Smooth muscle cell (in vitro differentiated cells): ENCODE measurements at regions not wholly inside any gene's neighbourhood (a gene's known extent, or its start where the extent isn't known, plus 50 kb on each side); places are given as distances from the start of the nearest gene placed in this dataset.

ENCODE experiments used
- DNase-seq: peaks from one replicate; lab custom pipeline; 2025; ENCODE audit not compliant: unreplicated experiment; lab: John Stamatoyannopoulos, UW
- H2AFZ ChIP-seq: fragments of 200-600 bp; sonication (generic); 2 replicates; pipeline ENCODE4 v1.6.0; 2016; ENCODE audit warnings: antibody characterized with exemption, low read depth, mild to moderate bottlenecking
- H3F3A ChIP-seq: fragments of 200-600 bp; sonication (generic); 2 replicates; pipeline ENCODE4 v1.6.0; 2017; ENCODE audit warnings: antibody characterized with exemption, low read depth
- H3K27ac ChIP-seq: fragments of 200-600 bp; sonication (generic); 2 replicates; pipeline ENCODE4 v1.5.1; 2016; ENCODE audit warnings: low read depth, mild to moderate bottlenecking
- H3K27me3 ChIP-seq: fragments of 200-600 bp; sonication (generic); 2 replicates; pipeline ENCODE4 v1.6.1; 2016; ENCODE audit warnings: low read depth, mild to moderate bottlenecking
- H3K36me3 ChIP-seq: fragments of 200-600 bp; sonication (generic); 2 replicates; pipeline ENCODE4 v1.5.1; 2016; ENCODE audit warnings: low read depth
- H3K4me1 ChIP-seq: fragments of 200-600 bp; sonication (generic); 2 replicates; pipeline ENCODE4 v1.5.1; 2016; ENCODE audit warnings: low read depth
- H3K4me2 ChIP-seq: fragments of 200-600 bp; sonication (generic); 2 replicates; pipeline ENCODE4 v1.6.0; 2016; ENCODE audit warnings: mild to moderate bottlenecking
- H3K4me3 ChIP-seq: fragments of 200-600 bp; sonication (generic); 2 replicates; pipeline ENCODE4 v1.5.1; 2016; ENCODE audit warnings: mild to moderate bottlenecking
- H3K79me2 ChIP-seq: fragments of 200-600 bp; sonication (generic); 2 replicates; pipeline ENCODE4 v1.6.0; 2016; ENCODE audit warnings: low read depth, mild to moderate bottlenecking
- H3K9ac ChIP-seq: fragments of 200-600 bp; sonication (generic); 2 replicates; pipeline ENCODE4 v1.6.0; 2016; ENCODE audit warnings: low read depth
- H3K9me3 ChIP-seq: fragments of 200-600 bp; sonication (generic); replicated peaks from 2 replicates; pipeline ENCODE4 v1.5.1; 2016; ENCODE audit warnings: low read depth
- H4K20me1 ChIP-seq: fragments of 200-600 bp; sonication (generic); 2 replicates; pipeline ENCODE4 v1.6.0; 2016; ENCODE audit warnings: low read depth
- WGBS: methylation state at CpG from one replicate; pipeline ENCODE4 v1.1.7; 2016; ENCODE audit warnings: low lambda C conversion rate; 5-methylcytosine and 5-hydroxymethylcytosine counted together
- TF ChIP-seq, protein P1 (sequence below): fragments of 200-600 bp; sonication (generic); IDR thresholded peaks from 2 replicates; pipeline ENCODE4 v1.5.1; 2017; ENCODE audit warnings: borderline replicate concordance, mild to moderate bottlenecking, antibody characterized with exemption; ENCODE audit not compliant: insufficient read depth, poor library complexity, severe bottlenecking

GRCh38 chr10:22478555-22479334, 133.4 kb downstream of the SPAG6 start:
- no peak overlapping the region for H3K27ac ChIP-seq
- no peaks in the 10 kb centered on the region for H3K79me2 ChIP-seq
- H3K4me2 ChIP-seq: no peak overlapping the region
- DNase-seq: no peak
- no peaks in the 10 kb centered on the region for H3K9me3 ChIP-seq
- no peaks in the 10 kb centered on the region for H4K20me1 ChIP-seq
- peaks cover 51% of the 10 kb centered on the region for H3K27me3 ChIP-seq
- peaks cover 26% of the 10 kb centered on the region for H3K4me1 ChIP-seq
- no peak overlapping the region for H3K9ac ChIP-seq
- H2AFZ ChIP-seq: no peak overlapping the region
- no peaks in the 10 kb centered on the region for H3F3A ChIP-seq
- no peaks in the 10 kb centered on the region for H3K36me3 ChIP-seq
- 73% methylated on average over 8 of the region's 8 CpGs for WGBS
- TF ChIP-seq, protein P1, sequence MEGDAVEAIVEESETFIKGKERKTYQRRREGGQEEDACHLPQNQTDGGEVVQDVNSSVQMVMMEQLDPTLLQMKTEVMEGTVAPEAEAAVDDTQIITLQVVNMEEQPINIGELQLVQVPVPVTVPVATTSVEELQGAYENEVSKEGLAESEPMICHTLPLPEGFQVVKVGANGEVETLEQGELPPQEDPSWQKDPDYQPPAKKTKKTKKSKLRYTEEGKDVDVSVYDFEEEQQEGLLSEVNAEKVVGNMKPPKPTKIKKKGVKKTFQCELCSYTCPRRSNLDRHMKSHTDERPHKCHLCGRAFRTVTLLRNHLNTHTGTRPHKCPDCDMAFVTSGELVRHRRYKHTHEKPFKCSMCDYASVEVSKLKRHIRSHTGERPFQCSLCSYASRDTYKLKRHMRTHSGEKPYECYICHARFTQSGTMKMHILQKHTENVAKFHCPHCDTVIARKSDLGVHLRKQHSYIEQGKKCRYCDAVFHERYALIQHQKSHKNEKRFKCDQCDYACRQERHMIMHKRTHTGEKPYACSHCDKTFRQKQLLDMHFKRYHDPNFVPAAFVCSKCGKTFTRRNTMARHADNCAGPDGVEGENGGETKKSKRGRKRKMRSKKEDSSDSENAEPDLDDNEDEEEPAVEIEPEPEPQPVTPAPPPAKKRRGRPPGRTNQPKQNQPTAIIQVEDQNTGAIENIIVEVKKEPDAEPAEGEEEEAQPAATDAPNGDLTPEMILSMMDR: no peak
- no peak overlapping the region for H3K4me3 ChIP-seq

DNA sequence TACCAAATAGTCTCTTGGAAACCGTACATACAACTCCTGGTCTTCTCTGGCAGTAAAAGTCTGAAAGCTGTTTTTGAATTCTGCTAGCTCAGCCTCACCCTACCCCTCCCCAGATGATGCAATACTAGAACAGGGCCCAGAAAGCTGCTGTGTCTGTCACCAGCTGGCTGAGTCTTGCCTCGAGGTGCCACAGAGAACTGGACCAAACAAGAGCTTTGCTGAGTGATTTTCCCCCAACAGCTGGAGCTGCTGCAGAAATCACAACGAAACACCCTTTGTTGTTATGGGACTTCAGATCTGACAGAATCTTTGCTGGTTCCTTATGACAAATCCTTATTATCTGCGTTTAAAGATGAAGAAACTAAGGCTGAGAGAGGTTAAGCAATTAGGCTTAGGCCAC, 134.1 kb downstream of the SPAG6 start:
- Histone ChIP-seq H3K4me2 (no peak overlapping the region), H3K9ac (no peak overlapping the region), H3K4me3 (no peak overlapping the region), H3K27me3 (peaks cover 44% of the 10 kb centered on the region), H2AFZ (no peak overlapping the region), H3K36me3 (no peaks in the 10 kb centered on the region), H3K9me3 (no peaks in the 10 kb centered on the region), H3K79me2 (no peaks in the 10 kb centered on the region), H3F3A (no peaks in the 10 kb centered on the region), H4K20me1 (no peaks in the 10 kb centered on the region), H3K4me1 (peaks cover 26% of the 10 kb centered on the region), H3K27ac (no peak overlapping the region)
- TF ChIP-seq, protein P1: no peak
- WGBS: 48% methylated on average over 4 of the region's 4 CpGs
- DNase-seq: no peak

DNA sequence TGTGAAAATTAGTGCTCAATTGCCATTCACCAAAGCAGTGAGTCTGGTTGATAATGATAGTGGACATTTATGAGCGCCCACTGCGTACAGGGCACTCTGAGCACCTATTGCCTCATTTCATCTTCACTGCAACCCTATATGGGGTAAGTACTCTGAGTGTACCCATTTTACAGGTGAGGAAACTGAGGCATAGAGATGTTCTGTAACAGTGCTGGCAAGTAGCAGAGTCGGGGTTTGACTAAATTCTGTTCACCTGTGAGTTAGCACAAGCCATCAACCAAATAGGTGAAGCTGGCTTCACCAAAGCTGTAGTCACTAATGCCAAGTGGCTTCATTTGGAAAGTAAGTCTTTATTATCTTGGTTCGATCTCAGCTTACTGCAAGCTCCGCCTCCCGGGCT, 135.8 kb downstream of the SPAG6 start:
- Histone ChIP-seq H3K4me2 (no peak overlapping the region), H3K4me1 (peaks cover 14% of the 10 kb centered on the region), H3K27ac (no peak overlapping the region), H3K9me3 (no peaks in the 10 kb centered on the region), H3K9ac (no peak overlapping the region), H3K27me3 (peaks cover 27% of the 10 kb centered on the region), H3K4me3 (no peak overlapping the region), H3F3A (no peaks in the 10 kb centered on the region), H3K36me3 (no peaks in the 10 kb centered on the region), H3K79me2 (no peaks in the 10 kb centered on the region), H2AFZ (no peak overlapping the region), H4K20me1 (no peaks in the 10 kb centered on the region)
- DNase-seq: no peak
- TF ChIP-seq, protein P1: no peak
- 91% methylated on average over 6 of the region's 6 CpGs for WGBS
